ENCODE measurements at regions not wholly inside any gene's neighbourhood (a gene's known extent, or its start where the extent isn't known, plus 50 kb on each side); places are given as distances from the start of the nearest gene placed in this dataset.

DNA sequence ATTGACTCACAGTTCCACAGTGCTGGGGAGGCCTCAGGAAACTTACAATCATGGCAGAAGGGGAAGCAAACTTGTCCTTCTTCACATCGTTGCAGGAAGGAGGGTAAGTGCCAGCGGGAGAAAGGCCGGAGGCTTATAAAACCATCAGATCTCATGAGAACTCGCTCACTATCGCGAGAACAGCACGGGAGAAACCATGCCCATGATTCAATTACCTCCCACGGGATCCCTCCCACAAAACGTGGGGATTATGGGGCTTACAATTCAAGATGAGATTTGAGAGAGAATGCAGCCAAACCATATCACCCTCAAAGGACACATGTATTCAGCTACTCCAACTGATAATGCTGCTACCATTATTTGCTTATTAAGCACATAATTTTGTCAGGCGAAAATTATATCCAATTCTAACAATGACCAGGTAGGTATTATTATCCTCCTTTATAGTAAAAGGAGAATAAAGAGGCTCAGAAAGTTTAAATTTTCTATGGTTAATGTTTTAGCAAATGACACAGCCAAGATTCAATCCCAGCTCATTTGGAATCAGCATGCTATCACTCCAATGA, 327.2 kb upstream of the CDIN1 start:
- DNase-seq (ENCODE audit: low read depth in 2 of 2), result no peak

DNA sequence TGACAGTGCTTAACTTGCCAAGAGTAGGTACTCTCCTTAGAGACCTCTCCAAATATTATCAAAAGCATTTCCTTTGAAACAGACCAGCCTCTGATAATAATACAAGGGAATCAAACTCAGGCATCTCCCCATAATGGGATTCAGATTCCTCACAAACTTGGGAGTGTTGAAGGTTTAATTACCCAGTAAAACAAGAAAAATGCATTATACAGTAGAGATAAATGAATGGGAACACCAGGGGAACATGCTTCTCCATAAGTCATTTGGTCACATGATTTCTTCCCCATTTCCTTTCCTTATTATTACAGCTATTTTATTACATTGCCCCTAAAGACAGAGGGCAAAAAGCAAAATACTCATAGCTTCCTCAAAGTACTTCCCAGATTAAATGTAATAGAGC, 325.0 kb upstream of the CDIN1 start:
- DNase-seq (ENCODE audit: low read depth in 2 of 2), result no peak

DNA sequence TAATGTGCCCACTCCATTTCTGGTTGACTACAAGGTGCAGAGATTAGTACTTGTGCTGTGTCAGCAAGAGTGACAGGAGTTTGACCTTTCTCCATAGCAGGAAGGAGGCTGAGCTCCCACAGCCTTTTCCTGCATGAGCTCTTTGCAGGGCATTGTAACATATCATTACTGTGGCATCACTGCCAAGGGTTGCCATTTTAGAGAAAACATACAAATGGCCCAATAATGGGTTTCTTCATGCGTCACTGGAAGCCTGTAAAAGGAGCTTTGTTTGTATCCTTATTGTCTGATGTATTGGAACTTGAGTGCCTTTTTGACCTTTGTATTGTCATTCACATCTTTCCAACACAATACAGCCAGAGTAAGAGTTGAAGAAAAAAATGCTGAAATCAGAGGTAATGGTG, 323.0 kb upstream of the CDIN1 start:
- DNase-seq (ENCODE audit: low read depth in 2 of 2), result no peak

DNA sequence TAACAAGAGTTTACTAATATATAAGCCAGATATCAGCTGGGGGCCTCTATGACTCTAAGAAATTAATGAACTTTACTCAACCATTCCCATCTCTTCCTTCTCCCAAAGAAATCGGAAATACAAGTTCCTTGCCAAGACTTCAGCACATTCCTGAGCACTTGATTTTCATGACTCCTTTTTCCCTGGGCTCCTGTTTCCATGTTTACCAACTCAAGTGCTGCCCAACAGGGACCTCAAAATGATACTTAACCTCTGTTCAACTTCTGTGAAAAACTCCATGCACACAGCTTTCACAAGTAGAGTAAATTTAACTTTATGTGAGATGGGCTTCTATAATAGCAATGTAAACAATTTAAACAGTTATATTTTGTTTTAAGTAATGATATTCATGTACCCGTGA, 315.8 kb upstream of the CDIN1 start:
- no peak for DNase-seq (ENCODE audit: low read depth in 2 of 2)

DNA sequence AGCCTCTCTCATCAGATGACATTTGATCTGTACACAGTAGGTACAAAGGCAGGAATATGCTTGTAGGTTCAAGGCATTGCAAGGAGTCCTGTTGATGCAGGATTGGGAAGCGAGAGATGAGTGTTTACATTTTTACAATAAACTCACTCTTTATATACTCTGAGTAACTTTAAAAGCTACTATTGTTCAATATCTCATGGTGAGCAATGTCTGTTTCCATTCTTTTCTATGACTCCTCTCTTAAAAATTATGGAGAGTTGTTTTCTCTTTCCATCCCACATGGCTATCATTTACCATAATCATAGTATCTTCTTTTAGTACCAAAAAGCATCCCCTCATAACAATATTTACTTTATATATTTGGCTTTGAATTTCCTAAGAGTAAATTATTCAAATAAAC, 314.0 kb upstream of the CDIN1 start:
- no peak for DNase-seq (ENCODE audit: low read depth in 2 of 2)

DNA sequence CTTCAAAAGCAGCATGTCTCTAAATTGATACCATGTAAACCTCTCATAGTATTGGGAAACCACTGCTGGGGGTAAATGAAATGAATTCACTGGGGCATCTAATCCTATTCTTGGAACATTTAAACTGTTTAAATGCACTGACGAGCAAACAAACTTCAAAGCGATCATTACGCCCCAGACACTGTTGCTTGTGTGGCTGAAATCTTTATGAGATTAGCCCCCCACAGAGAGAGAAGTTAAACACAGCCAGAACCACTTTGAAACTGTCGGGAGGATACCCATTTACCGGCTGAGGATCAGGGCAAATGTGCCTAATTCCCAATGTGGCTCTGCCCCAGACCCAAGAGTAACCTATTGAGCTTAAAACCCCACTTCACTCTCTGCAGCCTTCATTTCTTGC, 308.4 kb upstream of the CDIN1 start:
- DNase-seq (ENCODE audit: low read depth in 2 of 2), result no peak

DNA sequence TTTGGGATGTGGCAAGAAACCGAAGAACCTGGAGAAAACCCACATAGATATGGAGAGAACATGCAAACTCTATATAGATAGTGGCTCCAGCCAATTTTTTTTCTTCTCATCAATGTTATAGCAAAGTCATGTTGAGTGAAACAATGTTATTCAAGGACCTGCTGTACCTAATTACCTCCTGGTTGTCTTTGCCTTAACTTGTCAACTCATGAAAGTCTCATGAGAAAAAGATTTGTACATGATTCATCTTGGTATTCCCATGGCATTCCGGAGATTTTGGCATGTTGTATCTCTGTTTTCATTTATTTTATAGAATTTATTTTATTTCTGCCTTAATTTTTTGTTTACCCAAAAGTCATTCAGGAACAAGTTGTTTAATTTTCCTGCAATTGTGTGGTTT, 303.8 kb upstream of the CDIN1 start:
- DNase-seq (ENCODE audit: low read depth in 2 of 2), result no peak

DNA sequence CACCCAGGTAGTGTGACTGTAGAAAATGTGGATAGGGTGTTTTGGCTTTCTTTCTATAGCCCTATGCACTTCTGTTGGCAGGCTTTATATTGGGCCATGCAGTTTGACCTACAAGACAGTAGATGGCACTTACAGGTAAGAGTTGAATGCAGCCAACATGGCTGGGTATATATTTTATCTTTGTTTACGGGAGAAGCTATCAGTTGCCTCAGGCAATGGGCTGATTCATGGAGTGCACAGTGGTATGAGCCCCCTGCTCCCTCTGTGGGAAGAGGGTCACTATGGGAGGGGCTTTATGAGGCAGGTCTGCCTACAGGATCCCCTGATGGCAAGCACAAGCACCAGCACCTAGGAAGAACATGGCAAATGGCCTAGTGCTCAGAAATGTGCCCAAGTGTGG, 301.2 kb upstream of the CDIN1 start:
- no peak for DNase-seq (ENCODE audit: low read depth in 2 of 2)

DNA sequence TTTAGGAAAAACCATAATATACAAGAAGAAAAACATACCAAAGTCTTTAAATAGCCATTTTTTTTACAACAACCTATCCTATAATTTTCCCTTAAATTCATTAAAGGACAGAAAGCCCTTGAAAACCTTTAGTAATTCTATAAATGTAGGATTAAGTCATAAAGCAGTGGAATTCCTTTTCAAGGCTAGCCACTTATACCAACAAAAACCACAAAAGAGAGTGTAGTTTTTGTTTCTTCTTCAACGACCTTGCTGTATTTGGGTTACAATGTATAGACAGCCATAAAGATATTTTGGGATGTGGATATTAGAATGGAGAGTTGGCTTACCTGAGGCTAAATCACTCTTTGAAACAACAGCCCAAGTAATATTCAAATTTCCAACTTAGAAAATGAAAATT, 296.6 kb upstream of the CDIN1 start:
- no peak for DNase-seq (ENCODE audit: low read depth in 2 of 2)

DNA sequence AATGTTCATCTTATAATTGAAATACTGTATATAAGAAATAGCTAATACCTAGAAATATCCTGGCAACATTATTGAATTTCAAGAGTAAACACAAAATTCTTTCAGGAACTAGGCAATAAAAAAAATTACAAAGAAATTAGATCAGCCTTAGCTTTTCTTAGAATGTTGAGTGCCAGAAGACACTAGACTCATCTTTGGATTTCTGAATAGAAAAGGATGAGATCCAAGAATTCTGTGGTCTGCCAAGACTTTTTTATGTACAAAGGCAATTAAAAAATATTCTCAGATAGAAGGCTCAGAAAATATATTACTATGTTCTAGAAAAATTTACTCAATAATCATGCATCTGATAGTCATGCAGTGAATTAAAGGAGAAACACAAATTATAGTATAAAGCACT, 294.5 kb upstream of the CDIN1 start:
- DNase-seq (ENCODE audit: low read depth in 2 of 2), result no peak

DNA sequence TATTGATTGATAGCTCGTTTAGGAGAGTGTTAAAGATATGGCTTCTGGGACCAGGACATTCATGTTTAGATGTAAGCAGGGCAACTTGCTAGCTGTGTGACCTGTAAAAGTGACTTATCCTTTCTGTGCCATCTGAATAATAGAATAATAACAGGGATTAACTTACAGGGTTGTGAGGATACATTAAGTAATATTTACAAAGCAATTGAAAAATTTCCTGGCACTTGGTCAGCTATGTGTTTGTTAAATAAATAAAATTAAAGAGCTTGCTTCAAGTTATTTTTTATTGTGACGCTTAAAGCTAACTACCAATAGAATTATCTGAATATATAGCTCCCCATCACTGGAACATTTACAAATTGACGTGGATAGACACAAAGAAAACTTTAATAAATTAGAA, 287.9 kb upstream of the CDIN1 start:
- no peak for DNase-seq (ENCODE audit: low read depth in 2 of 2)

DNA sequence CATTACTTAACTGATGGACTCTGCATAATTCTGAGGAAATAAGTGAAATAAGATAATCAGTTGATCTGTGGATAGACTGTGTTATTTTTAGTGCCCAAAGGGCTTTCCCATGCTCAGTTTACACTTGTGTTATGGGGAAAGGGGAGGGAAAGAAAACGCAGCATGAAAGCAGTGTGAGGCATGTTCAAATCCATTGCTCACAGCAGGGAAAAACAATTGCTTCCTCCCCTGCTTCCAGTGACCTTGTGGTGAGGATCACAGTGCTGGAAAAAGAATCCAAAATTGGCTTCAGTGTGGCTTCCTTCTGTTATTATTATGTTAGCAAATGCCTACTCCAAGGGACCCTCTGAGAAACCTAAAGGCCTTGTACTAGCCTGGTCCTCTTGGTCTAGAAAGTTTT, 285.1 kb upstream of the CDIN1 start:
- no peak for DNase-seq (ENCODE audit: low read depth in 2 of 2)

DNA sequence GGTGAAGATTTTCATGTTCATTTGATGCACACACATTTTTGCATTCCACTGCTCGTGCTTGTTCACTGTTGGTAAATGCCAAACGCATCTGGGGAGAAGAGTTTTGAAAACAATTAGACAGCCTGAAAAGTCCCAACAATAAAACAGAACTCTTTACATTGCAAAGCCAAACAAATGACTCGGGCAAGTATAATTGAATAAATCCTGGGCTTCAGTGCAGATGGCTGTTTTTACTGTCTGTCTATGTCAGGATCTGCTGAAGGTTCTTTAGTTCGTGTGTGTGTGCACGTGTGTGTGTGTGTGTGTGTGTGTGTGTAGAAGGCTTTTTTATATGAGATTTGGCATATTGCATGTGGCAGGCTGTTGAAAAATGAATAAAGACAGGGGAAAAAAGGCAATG, 277.5 kb upstream of the CDIN1 start:
- no peak for DNase-seq (ENCODE audit: low read depth in 2 of 2)

DNA sequence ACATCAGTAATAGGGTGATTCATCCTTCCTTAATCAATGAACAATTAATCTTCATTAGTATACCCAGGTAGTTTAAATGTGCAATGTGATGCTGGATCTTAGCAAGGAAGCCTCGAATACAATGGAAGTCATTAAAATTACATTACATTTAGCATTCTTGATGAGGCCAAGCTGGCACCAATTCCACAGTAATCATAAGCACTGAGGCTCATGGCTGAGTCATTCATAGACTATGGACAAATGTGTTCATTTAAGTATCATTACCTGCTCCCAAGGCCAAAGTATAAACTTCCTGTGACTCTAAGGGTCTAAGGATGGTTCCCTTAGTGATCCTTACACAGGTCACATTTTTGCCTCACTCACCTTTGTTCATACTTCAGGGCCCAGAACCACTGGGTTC, 266.4 kb upstream of the CDIN1 start:
- no peak for DNase-seq (ENCODE audit: low read depth in 2 of 2)

DNA sequence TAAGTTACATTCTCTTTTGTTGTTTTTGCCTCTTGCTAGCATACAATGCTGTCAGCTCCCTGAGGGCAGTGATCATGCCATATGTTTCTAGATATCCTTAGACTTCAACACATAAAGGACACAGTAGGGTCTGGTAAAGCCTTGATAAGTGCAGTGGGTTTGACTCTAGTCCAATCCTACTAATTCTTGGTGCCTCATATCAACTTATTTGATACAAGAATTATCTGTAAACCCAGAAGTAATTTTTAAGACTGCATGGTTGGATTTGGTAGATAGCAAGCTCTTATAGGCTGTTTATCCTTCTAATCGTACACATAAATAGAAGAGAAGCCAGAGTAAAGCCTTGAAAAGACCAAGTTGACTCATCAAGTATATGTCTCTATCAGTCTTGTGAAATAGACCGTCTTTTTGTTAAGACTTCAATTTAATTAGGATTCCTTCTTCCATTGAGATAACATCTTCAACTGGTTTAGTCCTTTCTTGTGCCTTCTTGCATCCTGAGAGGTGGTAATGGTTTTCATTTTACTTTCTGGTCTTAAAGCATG, 265.6 kb upstream of the CDIN1 start:
- DNase-seq (ENCODE audit: low read depth in 2 of 2), result no peak

DNA sequence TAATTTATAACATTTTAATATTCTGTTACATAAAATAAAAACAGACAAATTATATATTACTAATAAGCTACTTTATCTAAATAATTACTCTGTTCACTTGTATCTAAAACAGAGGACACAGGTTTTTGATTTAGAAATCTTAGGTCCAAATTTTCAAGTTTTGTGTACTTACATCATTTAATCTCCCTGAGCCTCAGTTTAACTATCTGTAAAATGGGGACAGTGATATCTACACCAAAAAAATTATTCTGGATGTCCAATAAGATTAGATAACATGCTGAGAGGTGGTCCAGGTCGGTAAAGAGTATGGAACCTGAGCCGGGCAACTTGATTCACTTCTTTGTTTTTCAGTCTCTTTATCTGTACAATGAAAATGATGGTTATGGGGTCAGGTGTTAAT, 263.8 kb upstream of the CDIN1 start:
- DNase-seq (ENCODE audit: low read depth in 2 of 2), result no peak

DNA sequence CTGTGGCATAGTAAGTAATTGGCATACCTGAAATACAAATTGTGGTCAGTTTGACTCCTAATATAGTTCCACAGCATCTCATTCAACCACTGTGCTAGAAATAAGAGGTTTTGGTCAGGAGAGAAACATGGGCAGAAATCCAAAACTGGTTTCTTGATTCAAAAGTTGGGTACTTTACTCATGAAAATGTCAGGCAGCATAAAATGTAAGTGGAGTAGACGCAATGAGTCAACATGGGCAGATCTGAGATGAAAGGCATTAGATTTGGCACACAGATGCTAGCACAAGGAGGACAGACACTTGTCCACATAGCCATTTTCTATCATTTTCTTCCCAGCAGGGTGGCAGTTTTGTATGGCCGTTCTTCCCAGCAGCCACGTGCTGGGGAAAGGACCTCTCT, 255.8 kb upstream of the CDIN1 start:
- DNase-seq (ENCODE audit: low read depth in 2 of 2), result no peak

DNA sequence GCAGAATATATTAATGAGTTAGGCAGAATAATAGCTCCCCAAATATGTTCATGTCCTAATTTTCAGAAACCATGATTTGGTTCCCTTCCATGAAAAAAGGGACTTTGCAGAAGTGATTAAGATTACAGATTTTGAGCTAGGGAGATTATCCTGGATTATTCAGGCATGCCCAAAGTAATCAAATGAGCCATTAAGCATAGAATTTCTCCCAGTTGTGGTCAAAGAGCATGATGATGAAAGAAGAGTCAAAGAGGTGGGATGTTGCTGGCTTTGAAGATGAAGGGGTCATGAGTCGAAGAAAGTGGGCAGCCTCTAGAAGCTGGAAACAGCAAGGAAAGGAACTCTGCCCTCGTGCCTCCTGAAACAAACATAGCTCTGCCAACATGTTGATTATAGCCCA, 254.2 kb upstream of the CDIN1 start:
- no peak for DNase-seq (ENCODE audit: low read depth in 2 of 2)

DNA sequence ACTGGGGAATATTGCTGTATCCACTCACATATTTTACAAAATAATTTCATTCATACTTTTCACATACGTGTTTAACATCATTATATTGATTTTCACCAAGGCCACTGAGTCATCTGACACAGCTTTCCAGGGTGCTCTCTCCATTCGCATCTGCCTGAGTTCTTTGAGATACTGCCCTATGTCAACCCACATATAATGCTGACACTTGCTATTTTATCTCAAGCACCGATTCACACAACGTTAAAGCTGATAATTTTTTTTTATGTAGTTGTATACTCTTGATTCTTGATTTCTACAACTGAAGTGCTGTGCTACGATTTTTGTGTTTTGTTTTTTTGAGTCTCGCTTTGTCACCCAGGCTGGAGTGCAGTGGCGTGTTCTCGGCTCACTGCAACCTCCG, 249.8 kb upstream of the CDIN1 start:
- DNase-seq (ENCODE audit: low read depth in 2 of 2), result no peak

DNA sequence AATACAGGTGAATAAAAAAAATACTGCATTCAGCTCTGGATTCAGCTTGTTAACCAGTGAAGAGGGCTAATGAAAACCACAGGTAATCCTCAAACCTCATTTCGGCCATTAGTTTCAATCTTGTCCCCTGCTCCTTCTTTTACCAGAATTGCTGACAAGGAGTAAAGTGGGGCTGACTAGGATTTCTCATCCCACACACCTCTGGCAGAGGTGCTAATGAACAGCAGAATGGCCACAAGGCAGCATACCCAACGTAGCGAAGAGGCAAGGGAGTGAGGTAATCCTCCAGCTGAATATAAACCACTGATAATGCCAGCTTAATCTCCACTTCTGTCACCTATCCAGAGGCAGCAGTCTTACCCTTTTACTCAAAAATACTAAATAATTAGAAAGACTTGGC, 248.8 kb upstream of the CDIN1 start:
- no peak for DNase-seq (ENCODE audit: low read depth in 2 of 2)

DNA sequence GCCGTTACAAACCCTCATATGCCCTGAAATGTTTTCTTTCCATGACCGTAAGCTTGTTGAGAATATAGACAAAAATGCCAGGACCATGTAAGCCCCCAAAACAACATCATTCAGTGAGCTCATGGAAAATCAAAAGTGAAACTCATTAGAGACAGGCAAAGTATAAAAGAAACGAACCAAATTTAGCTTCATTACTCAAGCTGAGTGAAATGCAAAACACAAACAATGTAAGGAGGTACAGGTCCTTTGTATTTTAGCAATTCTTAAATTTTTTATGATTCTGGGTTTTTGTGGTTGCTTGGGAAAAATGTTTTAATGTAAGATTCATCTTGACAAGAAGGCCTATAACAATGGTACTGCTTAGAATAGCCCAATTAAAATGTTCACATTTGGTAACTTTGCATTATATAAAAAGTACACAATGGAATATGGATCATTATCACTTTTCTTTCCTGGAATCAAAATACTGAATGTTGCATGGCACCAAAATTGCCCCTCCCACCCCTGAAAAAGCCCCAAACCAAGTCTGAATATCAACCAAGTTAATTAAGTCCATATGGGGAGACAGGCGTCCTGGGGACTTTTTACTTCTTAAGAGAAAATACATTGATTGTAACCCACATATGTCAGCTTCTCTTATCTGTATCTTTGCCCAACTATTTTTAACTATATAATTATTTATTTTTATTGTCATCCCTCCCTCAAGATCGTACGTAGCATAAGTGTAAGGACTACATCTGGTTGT, 247.7 kb upstream of the CDIN1 start:
- no peak for DNase-seq (ENCODE audit: low read depth in 2 of 2)

DNA sequence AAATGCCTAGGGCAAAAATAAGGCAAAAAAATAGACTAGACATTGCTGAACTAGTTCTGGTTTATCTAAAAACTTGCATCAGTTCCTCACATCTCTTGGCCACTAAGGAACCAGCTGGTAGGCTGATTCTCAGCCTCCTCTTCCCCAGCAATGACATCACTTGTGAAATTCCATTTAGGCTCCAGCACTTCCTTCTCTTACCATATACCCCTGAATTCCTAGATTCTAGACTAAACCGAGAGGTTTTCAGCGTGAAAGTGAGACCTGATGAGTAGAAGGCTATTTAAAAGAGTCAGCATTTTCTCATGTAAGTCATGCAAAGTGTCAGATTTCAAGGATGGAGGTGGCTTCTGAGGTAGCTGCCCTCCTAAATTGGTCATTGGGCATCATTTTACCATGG, 247.1 kb upstream of the CDIN1 start:
- no peak for DNase-seq (ENCODE audit: low read depth in 2 of 2)

DNA sequence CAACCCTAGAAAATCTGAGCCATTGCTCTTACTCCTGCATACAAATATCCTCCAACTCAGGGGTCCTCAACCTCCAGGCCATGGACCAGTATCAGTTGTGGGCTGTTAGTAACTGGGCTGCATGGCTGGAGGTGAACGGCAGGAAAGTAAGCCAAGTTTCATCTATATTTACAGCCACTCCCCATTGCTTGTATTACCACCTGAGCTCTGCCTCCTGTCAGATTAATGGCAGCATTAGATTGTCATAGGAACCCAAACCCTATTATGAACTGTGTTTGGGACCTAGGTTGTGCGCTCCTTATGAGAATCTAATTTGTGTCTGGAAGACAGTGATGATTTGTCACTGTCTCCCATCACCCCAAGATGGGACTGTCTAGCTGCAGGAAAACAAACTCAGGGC, 246.5 kb upstream of the CDIN1 start:
- DNase-seq (ENCODE audit: low read depth in 2 of 2), result no peak

DNA sequence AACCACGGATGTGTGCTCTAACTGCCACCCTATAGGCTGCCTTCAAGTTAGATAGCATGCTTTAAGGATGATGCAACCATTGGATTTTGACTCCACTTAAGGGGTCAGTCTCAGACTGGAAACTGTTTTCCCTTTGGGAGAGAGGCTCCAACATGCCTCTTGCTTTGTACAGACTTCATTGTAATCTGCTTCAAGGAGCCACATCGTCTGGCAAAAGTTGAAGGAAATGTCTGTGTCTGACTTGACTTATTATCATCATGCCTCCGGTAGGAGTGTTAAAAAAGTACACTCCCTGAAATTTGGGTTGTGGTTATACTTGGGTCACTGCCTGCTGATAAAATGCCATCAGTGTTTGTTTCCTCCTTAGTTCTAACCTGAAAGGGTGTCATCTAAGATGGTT, 245.4 kb upstream of the CDIN1 start:
- no peak for DNase-seq (ENCODE audit: low read depth in 2 of 2)
